GM19468 (cell line): ENCODE measurements at regions not wholly inside any gene's neighbourhood (a gene's known extent, or its start where the extent isn't known, plus 50 kb on each side); places are given as distances from the start of the nearest gene placed in this dataset.
"Not testable (repeated sequence)": the region's sequence is repeated elsewhere in the genome, so short reads cannot be mapped to it uniquely, and the experiment has no call there.

Source experiments
- ATAC-seq: cut with Tn5 transposase; IDR thresholded peaks from one replicate; pipeline ENCODE4 v1.9.1; 2021; ENCODE audit warnings: mild to moderate bottlenecking, moderate library complexity, moderate number of reproducible peaks; ENCODE audit not compliant: unreplicated experiment; ENCODE audit errors: extremely low read depth

GRCh38 chr1:199948587-199949280, 78.8 kb upstream of the NR5A2 start:
- ATAC-seq: no peak

- not testable (repeated sequence) for ATAC-seq
Observed at GRCh38 chr1:199951005-199951404, 76.5 kb upstream of the NR5A2 start.

GRCh38 chr1:199953651-199954050, 73.9 kb upstream of the NR5A2 start:
- ATAC-seq: no peak

GRCh38 chr1:199954699-199955098, 72.8 kb upstream of the NR5A2 start:
- no peak for ATAC-seq

GRCh38 chr1:199955235-199955634, 72.3 kb upstream of the NR5A2 start:
- ATAC-seq: no peak

- ATAC-seq: no peak
Observed at GRCh38 chr1:199956005-199956404, 71.5 kb upstream of the NR5A2 start.

- no peak for ATAC-seq
Observed at GRCh38 chr1:199959033-199959774, 68.3 kb upstream of the NR5A2 start.

- ATAC-seq: no peak
Observed at GRCh38 chr1:199959775-199960110, 67.8 kb upstream of the NR5A2 start.

GRCh38 chr1:199970125-199970524, 57.4 kb upstream of the NR5A2 start:
- ATAC-seq: no peak

- no peak for ATAC-seq
Observed at GRCh38 chr1:199976496-199977144, 50.9 kb upstream of the NR5A2 start.
